ENCODE measurements at regions not wholly inside any gene's neighbourhood (a gene's known extent, or its start where the extent isn't known, plus 50 kb on each side); places are given as distances from the start of the nearest gene placed in this dataset.
"Not testable (repeated sequence)": the region's sequence is repeated elsewhere in the genome, so short reads cannot be mapped to it uniquely, and the experiment has no call there.

DNA sequence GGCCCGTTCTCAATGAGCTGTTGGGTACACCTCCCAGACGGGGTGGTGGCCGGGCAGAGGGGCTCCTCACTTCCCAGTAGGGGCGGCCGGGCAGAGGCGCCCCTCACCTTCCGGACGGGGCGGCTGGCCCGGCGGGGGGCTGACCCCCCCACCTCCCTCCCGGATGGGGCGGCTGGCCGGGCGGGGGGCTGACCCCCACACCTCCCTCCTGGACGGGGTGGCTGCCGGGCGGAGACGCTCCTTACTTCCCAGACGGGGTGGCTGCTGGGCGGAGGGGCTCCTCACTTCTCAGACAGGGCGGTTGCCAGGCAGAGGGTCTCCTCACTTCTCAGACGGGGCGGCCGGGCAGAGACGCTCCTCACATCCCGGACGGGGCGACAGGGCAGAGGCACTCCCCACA lies 644.7 kb upstream of the KCNMB2 start:
- H3K4ac ChIP-seq (ENCODE audit: low read depth, low read length); H2BK120ac ChIP-seq (ENCODE audit: insufficient read depth, low read length, poor library complexity); DNase-seq; H3K27ac ChIP-seq (ENCODE audit: low read depth, low read length); H3K18ac ChIP-seq (ENCODE audit: low read length); H4K12ac ChIP-seq (ENCODE audit: low read depth, low read length); H3K79me1 ChIP-seq (ENCODE audit: low read length); H2AK5ac ChIP-seq (ENCODE audit: low read length); H3K79me2 ChIP-seq (ENCODE audit: control insufficient read depth, insufficient read depth, low read length, poor library complexity); H4K8ac ChIP-seq (ENCODE audit: low read depth, low read length); H2BK12ac ChIP-seq (ENCODE audit: low read length); H3K36me3 ChIP-seq (ENCODE audit: control insufficient read depth in 1 of 2, insufficient read depth in 2 of 2, low read length in 2 of 2); H3K9me3 ChIP-seq (ENCODE audit: insufficient read depth, low read depth, low read length); H2BK5ac ChIP-seq (ENCODE audit: low read depth, low read length, poor library complexity); H3K4me2 ChIP-seq (ENCODE audit: low read length); H3K4me1 ChIP-seq (ENCODE audit: control insufficient read depth in 1 of 2, insufficient read depth in 2 of 2, low read length in 2 of 2); H3K4me3 ChIP-seq (ENCODE audit: low read depth, low read length); H3K27me3 ChIP-seq (ENCODE audit: insufficient read depth, low read length); H3K23ac ChIP-seq (ENCODE audit: low read length); H3K9ac ChIP-seq (ENCODE audit: low read length); H4K91ac ChIP-seq (ENCODE audit: low read depth, low read length); H2AFZ ChIP-seq (ENCODE audit: insufficient read depth, low read length, poor library complexity); H3K14ac ChIP-seq (ENCODE audit: low read length): not testable (repeated sequence)
- WGBS (ENCODE audit: extremely low coverage, insufficient coverage, insufficient read length) = no CpG with 5 or more reads among the region's 29 CpGs

DNA sequence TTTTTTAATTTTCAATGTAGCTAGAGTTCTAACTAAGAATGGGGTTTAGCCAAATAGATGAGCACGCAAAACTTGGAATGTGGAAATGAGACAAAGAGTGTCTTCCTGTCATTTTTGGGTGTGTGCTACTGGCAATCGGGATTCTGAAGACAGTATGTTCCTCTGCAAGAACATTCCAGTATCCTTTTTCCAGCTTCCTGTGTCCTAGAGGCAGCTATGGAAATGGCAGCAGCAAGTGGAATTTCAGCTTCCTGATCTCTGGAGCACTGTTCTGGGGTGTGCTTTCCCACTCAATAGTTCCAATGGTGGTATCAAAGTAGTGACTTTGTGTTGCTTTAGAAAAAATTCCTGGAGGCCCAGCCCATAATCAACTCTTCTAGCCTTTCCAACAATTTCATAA lies 642.9 kb upstream of the KCNMB2 start:
- Histone ChIP-seq H4K91ac (ENCODE audit: low read depth, low read length) (no peak overlapping the region), H3K27me3 (ENCODE audit: insufficient read depth, low read length) (no peaks in the 10 kb centered on the region), H2AFZ (ENCODE audit: insufficient read depth, low read length, poor library complexity) (no peak overlapping the region), H4K8ac (ENCODE audit: low read depth, low read length) (no peak overlapping the region), H3K23ac (ENCODE audit: low read length) (no peak overlapping the region), H2AK5ac (ENCODE audit: low read length) (no peak overlapping the region), H2BK5ac (ENCODE audit: low read depth, low read length, poor library complexity) (no peak overlapping the region), H3K4me1 (ENCODE audit: control insufficient read depth in 1 of 2, insufficient read depth in 2 of 2, low read length in 2 of 2) (no peaks in the 10 kb centered on the region), H3K9ac (ENCODE audit: low read length) (no peak overlapping the region), H2BK12ac (ENCODE audit: low read length) (no peak overlapping the region), H3K27ac (ENCODE audit: low read depth, low read length) (no peak overlapping the region), H3K36me3 (ENCODE audit: control insufficient read depth in 1 of 2, insufficient read depth in 2 of 2, low read length in 2 of 2) (no peaks in the 10 kb centered on the region), H4K12ac (ENCODE audit: low read depth, low read length) (no peak overlapping the region), H3K4me2 (ENCODE audit: low read length) (no peak overlapping the region), H3K4ac (ENCODE audit: low read depth, low read length) (no peak overlapping the region), H2BK120ac (ENCODE audit: insufficient read depth, low read length, poor library complexity) (no peak overlapping the region), H3K79me2 (ENCODE audit: control insufficient read depth, insufficient read depth, low read length, poor library complexity) (no peaks in the 10 kb centered on the region), H3K9me3 (ENCODE audit: insufficient read depth, low read depth, low read length) (peaks cover 2% of the 10 kb centered on the region), H3K14ac (ENCODE audit: low read length) (no peak overlapping the region), H3K4me3 (ENCODE audit: low read depth, low read length) (no peak overlapping the region), H3K79me1 (ENCODE audit: low read length) (no peaks in the 10 kb centered on the region), H3K18ac (ENCODE audit: low read length) (no peak overlapping the region)
- no peak for DNase-seq
- WGBS (ENCODE audit: extremely low coverage, insufficient coverage, insufficient read length) = no CpG with 5 or more reads among the region's 2 CpGs

DNA sequence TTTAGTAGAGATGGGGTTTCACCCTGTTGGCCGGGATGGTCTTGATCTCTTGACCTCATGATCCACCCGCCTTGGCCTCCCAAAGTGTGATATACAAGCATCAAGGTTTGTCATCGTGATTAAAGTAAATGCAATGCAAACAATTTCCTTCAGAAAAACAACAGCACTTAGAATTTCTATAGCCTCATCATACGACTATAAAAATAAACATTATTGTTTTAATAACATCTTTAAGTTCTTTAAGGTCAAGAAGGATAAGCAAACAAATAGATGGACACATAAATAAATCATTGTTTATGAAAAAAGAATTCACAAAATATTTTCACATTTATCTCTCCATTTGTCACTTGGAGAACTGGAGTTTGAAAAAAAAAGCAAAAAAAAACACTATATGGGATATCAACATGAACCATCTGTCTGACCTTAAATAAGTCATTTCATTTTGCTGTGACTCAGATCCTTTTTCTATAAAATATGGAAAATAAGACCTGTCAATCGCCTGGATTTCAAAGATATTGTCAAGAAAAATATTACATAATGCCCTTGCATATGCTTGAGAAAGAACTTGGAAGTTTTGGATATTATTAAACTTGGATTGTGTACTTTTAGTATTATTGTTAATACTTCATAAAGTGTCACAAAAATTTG lies 642.0 kb upstream of the KCNMB2 start:
- Histone ChIP-seq H3K14ac (ENCODE audit: low read length) (no peak overlapping the region), H3K4me1 (ENCODE audit: control insufficient read depth in 1 of 2, insufficient read depth in 2 of 2, low read length in 2 of 2) (no peaks in the 10 kb centered on the region), H2AFZ (ENCODE audit: insufficient read depth, low read length, poor library complexity) (no peak overlapping the region), H2AK5ac (ENCODE audit: low read length) (no peak overlapping the region), H4K12ac (ENCODE audit: low read depth, low read length) (no peak overlapping the region), H4K91ac (ENCODE audit: low read depth, low read length) (no peak overlapping the region), H3K9me3 (ENCODE audit: insufficient read depth, low read depth, low read length) (peaks cover 9% of the 10 kb centered on the region), H3K4me3 (ENCODE audit: low read depth, low read length) (no peak overlapping the region), H4K8ac (ENCODE audit: low read depth, low read length) (no peak overlapping the region), H3K4ac (ENCODE audit: low read depth, low read length) (no peak overlapping the region), H2BK5ac (ENCODE audit: low read depth, low read length, poor library complexity) (no peak overlapping the region), H3K27ac (ENCODE audit: low read depth, low read length) (no peak overlapping the region), H3K36me3 (ENCODE audit: control insufficient read depth in 1 of 2, insufficient read depth in 2 of 2, low read length in 2 of 2) (no peaks in the 10 kb centered on the region), H2BK12ac (ENCODE audit: low read length) (no peak overlapping the region), H3K4me2 (ENCODE audit: low read length) (no peak overlapping the region), H3K79me2 (ENCODE audit: control insufficient read depth, insufficient read depth, low read length, poor library complexity) (no peaks in the 10 kb centered on the region), H3K18ac (ENCODE audit: low read length) (no peak overlapping the region), H3K23ac (ENCODE audit: low read length) (no peak overlapping the region), H2BK120ac (ENCODE audit: insufficient read depth, low read length, poor library complexity) (no peak overlapping the region), H3K79me1 (ENCODE audit: low read length) (no peaks in the 10 kb centered on the region), H3K9ac (ENCODE audit: low read length) (no peak overlapping the region), H3K27me3 (ENCODE audit: insufficient read depth, low read length) (no peaks in the 10 kb centered on the region)
- no peak for DNase-seq
- WGBS (ENCODE audit: extremely low coverage, insufficient coverage, insufficient read length) = no CpG with 5 or more reads among the region's 5 CpGs

DNA sequence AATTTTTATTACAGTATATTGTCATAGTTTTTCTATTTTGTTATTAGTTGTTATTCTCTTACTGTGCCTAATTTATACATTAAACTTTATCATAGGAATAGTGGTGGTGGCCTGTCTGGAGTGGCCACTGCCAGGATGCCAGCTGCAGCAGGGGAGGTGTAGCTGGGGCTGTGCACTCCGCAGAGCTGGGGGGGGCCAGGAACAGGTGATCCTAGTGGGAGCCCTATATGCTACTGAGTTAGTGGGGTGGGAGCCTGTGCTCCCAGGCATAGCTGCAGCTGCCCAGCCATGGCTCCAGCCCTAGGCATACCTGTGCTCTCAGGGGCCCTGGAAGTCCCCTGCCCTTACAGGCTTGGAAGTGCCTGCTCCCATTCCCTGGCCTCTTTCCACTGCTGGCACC lies 638.1 kb upstream of the KCNMB2 start:
- Histone ChIP-seq H2BK120ac (ENCODE audit: insufficient read depth, low read length, poor library complexity) (no peak overlapping the region), H3K9me3 (ENCODE audit: insufficient read depth, low read depth, low read length) (peaks cover 17% of the 10 kb centered on the region), H3K4ac (ENCODE audit: low read depth, low read length) (no peak overlapping the region), H3K36me3 (ENCODE audit: control insufficient read depth in 1 of 2, insufficient read depth in 2 of 2, low read length in 2 of 2) (no peaks in the 10 kb centered on the region), H2BK12ac (ENCODE audit: low read length) (no peak overlapping the region), H3K23ac (ENCODE audit: low read length) (no peak overlapping the region), H3K9ac (ENCODE audit: low read length) (no peak overlapping the region), H4K8ac (ENCODE audit: low read depth, low read length) (no peak overlapping the region), H3K79me1 (ENCODE audit: low read length) (no peaks in the 10 kb centered on the region), H2BK5ac (ENCODE audit: low read depth, low read length, poor library complexity) (no peak overlapping the region), H2AFZ (ENCODE audit: insufficient read depth, low read length, poor library complexity) (no peak overlapping the region), H3K79me2 (ENCODE audit: control insufficient read depth, insufficient read depth, low read length, poor library complexity) (no peaks in the 10 kb centered on the region), H3K18ac (ENCODE audit: low read length) (no peak overlapping the region), H3K27ac (ENCODE audit: low read depth, low read length) (no peak overlapping the region), H3K27me3 (ENCODE audit: insufficient read depth, low read length) (no peaks in the 10 kb centered on the region), H3K4me3 (ENCODE audit: low read depth, low read length) (no peak overlapping the region), H3K4me1 (ENCODE audit: control insufficient read depth in 1 of 2, insufficient read depth in 2 of 2, low read length in 2 of 2) (no peaks in the 10 kb centered on the region), H4K12ac (ENCODE audit: low read depth, low read length) (no peak overlapping the region), H3K4me2 (ENCODE audit: low read length) (no peak overlapping the region), H2AK5ac (ENCODE audit: low read length) (no peak overlapping the region), H4K91ac (ENCODE audit: low read depth, low read length) (no peak overlapping the region), H3K14ac (ENCODE audit: low read length) (no peak overlapping the region)
- no peak for DNase-seq
- WGBS (ENCODE audit: extremely low coverage, insufficient coverage, insufficient read length) = no CpG with 5 or more reads among the region's 1 CpG

Data from trophoblast cell (in vitro differentiated cells and primary cell).